ENCODE measurements at regions not wholly inside any gene's neighbourhood (a gene's known extent, or its start where the extent isn't known, plus 50 kb on each side); places are given as distances from the start of the nearest gene placed in this dataset.

GRCh38 chr13:50550151-50550550, 293.3 kb downstream of the DLEU7 start:
- H3K4me3 Mint-ChIP-seq, result no peak overlapping the region
- H3K4me1 Mint-ChIP-seq, result no peaks in the 10 kb centered on the region
- H3K36me3 Mint-ChIP-seq (ENCODE audit: low read depth), result peaks cover 23% of the 10 kb centered on the region
- no peak for TF ChIP-seq CTCF (IDR thresholded peaks at IDR 0.05)
- H3K9me3 Mint-ChIP-seq, result peaks cover 42% of the 10 kb centered on the region
- H3K27me3 Mint-ChIP-seq (ENCODE audit: low read depth, poor library complexity), result peaks cover 5% of the 10 kb centered on the region
- H3K27ac Mint-ChIP-seq, result no peak overlapping the region
- DNase-seq, result no peak

GRCh38 chr13:50552424-50552966, 291.0 kb downstream of the DLEU7 start:
- H3K27me3 Mint-ChIP-seq (ENCODE audit: low read depth, poor library complexity), result no peaks in the 10 kb centered on the region
- TF ChIP-seq CTCF (IDR thresholded peaks at IDR 0.05), result no peak
- H3K36me3 Mint-ChIP-seq (ENCODE audit: low read depth), result peaks cover 33% of the 10 kb centered on the region
- H3K27ac Mint-ChIP-seq, result no peak overlapping the region
- no peak for DNase-seq
- no peak overlapping the region for H3K4me3 Mint-ChIP-seq
- H3K4me1 Mint-ChIP-seq, result no peaks in the 10 kb centered on the region
- H3K9me3 Mint-ChIP-seq, result peaks cover 42% of the 10 kb centered on the region

- H3K36me3 Mint-ChIP-seq (ENCODE audit: low read depth), result peaks cover 41% of the 10 kb centered on the region
- no peaks in the 10 kb centered on the region for H3K27me3 Mint-ChIP-seq (ENCODE audit: low read depth, poor library complexity)
- DNase-seq, result peak; percentile 8
- peak overlapping the region; percentile 75 for H3K27ac Mint-ChIP-seq
- H3K4me3 Mint-ChIP-seq, result peak overlapping the region; percentile 23
- peaks cover 38% of the 10 kb centered on the region for H3K4me1 Mint-ChIP-seq
- no peak for TF ChIP-seq CTCF (IDR thresholded peaks at IDR 0.05)
- H3K9me3 Mint-ChIP-seq, result peaks cover 45% of the 10 kb centered on the region
These were observed 281.8 kb downstream of the DLEU7 start for GRCh38 chr13:50561739-50562138.

- no peak for TF ChIP-seq CTCF (IDR thresholded peaks at IDR 0.05)
- Mint-ChIP-seq H3K4me1 (peaks cover 13% of the 10 kb centered on the region), H3K36me3 (ENCODE audit: low read depth) (peaks cover 62% of the 10 kb centered on the region), H3K9me3 (peaks cover 69% of the 10 kb centered on the region), H3K27ac (no peak overlapping the region), H3K27me3 (ENCODE audit: low read depth, poor library complexity) (peaks cover 5% of the 10 kb centered on the region), H3K4me3 (no peak overlapping the region)
- DNase-seq, result no peak
These were observed 276.8 kb downstream of the DLEU7 start for GRCh38 chr13:50566646-50567045.

GRCh38 chr13:50572129-50572528, 271.4 kb downstream of the DLEU7 start:
- Mint-ChIP-seq H3K27me3 (ENCODE audit: low read depth, poor library complexity) (peaks cover 5% of the 10 kb centered on the region), H3K4me3 (no peak overlapping the region), H3K27ac (peak overlapping the region; percentile 3), H3K4me1 (peaks cover 29% of the 10 kb centered on the region), H3K36me3 (ENCODE audit: low read depth) (peaks cover 35% of the 10 kb centered on the region), H3K9me3 (peaks cover 34% of the 10 kb centered on the region)
- DNase-seq, result no peak
- TF ChIP-seq CTCF (IDR thresholded peaks at IDR 0.05), result no peak

GRCh38 chr13:50573066-50573465, 270.4 kb downstream of the DLEU7 start:
- no peak for DNase-seq

More at GRCh38 chr13:50573066-50573465, 270.4 kb downstream of the DLEU7 start:
- Mint-ChIP-seq H3K36me3 (ENCODE audit: low read depth) (peaks cover 25% of the 10 kb centered on the region), H3K4me1 (peaks cover 37% of the 10 kb centered on the region), H3K27me3 (ENCODE audit: low read depth, poor library complexity) (peaks cover 5% of the 10 kb centered on the region), H3K27ac (no peak overlapping the region), H3K4me3 (no peak overlapping the region), H3K9me3 (peaks cover 25% of the 10 kb centered on the region)
- no peak for TF ChIP-seq CTCF (IDR thresholded peaks at IDR 0.05)

Data from nephron progenitor cell (in vitro differentiated cells).